Tibial nerve (tissue), 4 donors: ENCODE measurements at regions not wholly inside any gene's neighbourhood (a gene's known extent, or its start where the extent isn't known, plus 50 kb on each side); places are given as distances from the start of the nearest gene placed in this dataset.

Experiments
- CTCF ChIP-seq, 5 experiments: fragments of 200-600 bp in 3 of 5; fragments of 450-650 bp in 2 of 5; sonication (generic) in 3 of 5; IDR thresholded peaks; one replicate each; pipeline ENCODE4 v1.5.1; 2016 to 2019; ENCODE audit warnings: antibody characterized with exemption in 5 of 5, mild to moderate bottlenecking in 3 of 5, moderate library complexity in 2 of 5
- EP300 ChIP-seq, 2 donors: sonication (generic); formaldehyde crosslinking; IDR thresholded peaks; one replicate each; pipeline ENCODE4 v1.6.1; 2017; ENCODE audit warnings: antibody characterized with exemption in 2 of 2, mild to moderate bottlenecking in 1 of 2
- POLR2A ChIP-seq, 2 donors: fragments of 450-650 bp; IDR thresholded peaks; one replicate each; pipeline ENCODE4 v1.6.1; 2017; ENCODE audit warnings: antibody characterized with exemption in 2 of 2, mild to moderate bottlenecking in 2 of 2, moderate library complexity in 2 of 2

GRCh38 chr13:50483416-50483815 lies 360.1 kb downstream of the DLEU7 start:
- TF ChIP-seq CTCF (IDR thresholded peaks at IDR 0.05) (no peak), POLR2A (IDR thresholded peaks at IDR 0.05) (no peak), EP300 (IDR thresholded peaks at IDR 0.05) (no peak)
